ENCODE measurements at regions not wholly inside any gene's neighbourhood (a gene's known extent, or its start where the extent isn't known, plus 50 kb on each side); places are given as distances from the start of the nearest gene placed in this dataset.
"Not testable (repeated sequence)": the region's sequence is repeated elsewhere in the genome, so short reads cannot be mapped to it uniquely, and the experiment has no call there.

DNA sequence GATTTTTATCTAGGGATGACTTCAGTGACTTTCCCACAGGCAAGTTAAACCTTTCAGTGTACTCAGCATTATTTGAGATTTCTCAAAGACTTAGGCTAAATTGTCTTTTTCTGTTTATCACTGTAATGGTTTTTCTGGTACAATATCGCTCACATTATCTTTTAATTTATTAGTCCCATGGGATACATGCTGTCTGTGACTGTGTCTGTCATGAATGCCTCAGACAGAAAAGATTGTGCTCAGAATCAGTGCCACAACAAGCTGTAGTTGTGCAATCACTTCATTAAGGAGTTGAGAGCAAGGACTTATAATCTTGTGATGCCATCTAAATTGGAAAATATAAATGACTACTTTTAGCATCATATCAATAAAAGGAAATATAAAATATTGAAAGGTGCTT is 2374.2 kb upstream of the RAG2 start:
- intact Hi-C loops (cut with DNase I), result no loop called here
- H3K4me3 ChIP-seq (ENCODE audit: low read length), result no peak overlapping the region

DNA sequence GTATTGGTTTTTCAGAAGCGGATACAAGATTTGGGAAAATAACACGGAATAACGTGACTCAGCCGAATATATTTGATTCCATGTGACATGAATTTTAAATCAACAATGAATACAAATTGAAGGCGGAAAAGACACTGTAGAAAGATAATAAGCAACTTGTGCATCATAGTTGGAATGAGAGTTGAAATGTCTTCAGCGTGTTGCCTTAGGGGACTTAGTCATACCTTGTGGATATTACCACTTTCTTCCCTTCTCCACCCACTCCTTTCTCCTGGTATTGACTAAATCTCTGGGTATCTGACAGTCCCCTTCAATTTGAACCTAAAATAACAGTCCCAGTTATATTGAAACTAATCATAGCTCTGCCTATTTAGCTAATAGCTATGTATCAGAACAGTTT is 2373.1 kb upstream of the RAG2 start:
- Histone ChIP-seq H3K27ac (ENCODE audit: low read length) (no peak overlapping the region), H3K9me3 (ENCODE audit: control insufficient read depth, low read length) (no peaks in the 10 kb centered on the region), H3K4me3 (ENCODE audit: low read length) (no peak overlapping the region), H3K4me1 (ENCODE audit: control insufficient read depth, insufficient read depth, low read length) (no peaks in the 10 kb centered on the region), H3K27me3 (ENCODE audit: control insufficient read depth, insufficient read depth) (no peaks in the 10 kb centered on the region)
- ATAC-seq, result no peak
- intact Hi-C loops (cut with DNase I), result no loop called here
- WGBS, result 91% methylated on average over 6 of the region's 6 CpGs
- no peak for DNase-seq

More for the DNA sequence above, 2374.2 kb upstream of the RAG2 start:
- Histone ChIP-seq H3K4me1 (ENCODE audit: control insufficient read depth, insufficient read depth, low read length) (no peaks in the 10 kb centered on the region), H3K9me3 (ENCODE audit: control insufficient read depth, low read length) (no peaks in the 10 kb centered on the region), H3K27me3 (ENCODE audit: control insufficient read depth, insufficient read depth) (no peaks in the 10 kb centered on the region), H3K27ac (ENCODE audit: low read length) (no peak overlapping the region)
- no peak for ATAC-seq
- DNase-seq, result no peak
- WGBS, result 64% methylated on average over 1 of the region's 1 CpG

DNA sequence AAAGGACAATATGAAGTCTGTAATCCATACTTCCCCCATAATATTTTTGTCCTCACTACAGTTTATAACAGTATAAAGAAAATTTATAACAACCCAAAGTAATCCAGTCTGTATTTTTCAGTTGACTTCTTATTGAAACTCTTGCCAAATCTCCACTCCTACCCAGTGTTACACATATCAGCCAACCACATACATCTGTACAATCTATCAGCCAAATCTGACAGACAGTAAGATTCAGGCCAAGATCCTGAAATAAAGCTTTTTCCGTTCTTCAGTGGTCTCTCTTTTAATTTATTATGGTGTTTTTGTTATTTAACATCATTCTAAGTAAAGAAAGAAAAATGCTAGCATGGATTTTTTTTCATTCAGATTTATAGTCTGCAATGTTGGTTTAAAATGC is 2370.9 kb upstream of the RAG2 start:
- ATAC-seq, result no peak
- H3K4me3 ChIP-seq (ENCODE audit: low read length), result no peak overlapping the region
- WGBS, result 0% methylated on average over 1 of the region's 1 CpG
- intact Hi-C loops (cut with DNase I), result no loop called here
- no peaks in the 10 kb centered on the region for H3K9me3 ChIP-seq (ENCODE audit: control insufficient read depth, low read length)
- H3K27me3 ChIP-seq (ENCODE audit: control insufficient read depth, insufficient read depth), result no peaks in the 10 kb centered on the region
- no peak for DNase-seq
- no peaks in the 10 kb centered on the region for H3K4me1 ChIP-seq (ENCODE audit: control insufficient read depth, insufficient read depth, low read length)
- H3K27ac ChIP-seq (ENCODE audit: low read length), result no peak overlapping the region

DNA sequence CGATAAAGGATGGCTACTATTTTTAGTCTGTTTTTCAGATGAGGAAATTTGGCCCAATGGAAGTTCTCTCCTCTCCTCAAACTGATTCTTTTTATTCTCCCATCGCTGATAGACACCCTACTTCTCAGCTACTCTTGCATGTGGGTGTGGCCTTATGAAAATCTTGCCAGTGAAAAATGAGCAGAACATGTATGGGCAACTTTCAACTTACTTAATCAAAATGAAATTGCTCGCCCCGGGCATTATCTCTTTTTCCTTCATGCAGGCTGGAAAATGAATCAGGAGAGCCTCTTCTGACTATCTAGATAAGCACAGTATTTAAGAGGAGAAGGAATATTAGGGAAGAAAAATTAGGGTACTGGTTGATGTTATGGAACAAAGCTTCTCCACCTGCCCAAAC is 2354.7 kb upstream of the RAG2 start:
- H3K4me3 ChIP-seq (ENCODE audit: low read length), result no peak overlapping the region
- ATAC-seq (no peak), DNase-seq (no peak)
- no peak overlapping the region for H3K27ac ChIP-seq (ENCODE audit: low read length)
- H3K27me3 ChIP-seq (ENCODE audit: control insufficient read depth, insufficient read depth), result no peaks in the 10 kb centered on the region
- WGBS, result 42% methylated on average over 4 of the region's 4 CpGs
- no peaks in the 10 kb centered on the region for H3K9me3 ChIP-seq (ENCODE audit: control insufficient read depth, low read length)
- no peaks in the 10 kb centered on the region for H3K4me1 ChIP-seq (ENCODE audit: control insufficient read depth, insufficient read depth, low read length)
- intact Hi-C loops (cut with DNase I), result no loop called here

DNA sequence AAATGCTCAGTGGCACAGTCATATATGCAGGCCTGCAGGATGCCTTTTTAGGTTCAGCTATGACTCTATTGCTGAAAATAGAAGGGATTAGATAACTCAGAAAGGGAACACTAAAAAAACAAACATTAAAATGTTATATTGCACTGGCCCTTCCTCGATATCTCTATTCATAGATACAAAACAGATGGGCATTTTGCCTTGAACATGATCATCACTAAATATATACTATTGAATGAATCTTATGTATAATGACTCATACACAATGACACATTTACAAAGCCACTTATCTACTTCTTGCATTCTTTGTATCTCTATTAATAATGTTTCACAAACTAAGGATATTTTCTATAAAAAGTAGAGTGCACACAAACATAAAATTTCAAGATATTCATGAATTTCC is 2352.8 kb upstream of the RAG2 start:
- Histone ChIP-seq H3K4me1 (ENCODE audit: control insufficient read depth, insufficient read depth, low read length) (no peaks in the 10 kb centered on the region), H3K4me3 (ENCODE audit: low read length) (no peak overlapping the region), H3K27ac (ENCODE audit: low read length) (no peak overlapping the region), H3K27me3 (ENCODE audit: control insufficient read depth, insufficient read depth) (no peaks in the 10 kb centered on the region), H3K9me3 (ENCODE audit: control insufficient read depth, low read length) (no peaks in the 10 kb centered on the region)
- no peak for ATAC-seq
- intact Hi-C loops (cut with DNase I), result no loop called here
- WGBS, result 36% methylated on average over 1 of the region's 1 CpG
- no peak for DNase-seq

DNA sequence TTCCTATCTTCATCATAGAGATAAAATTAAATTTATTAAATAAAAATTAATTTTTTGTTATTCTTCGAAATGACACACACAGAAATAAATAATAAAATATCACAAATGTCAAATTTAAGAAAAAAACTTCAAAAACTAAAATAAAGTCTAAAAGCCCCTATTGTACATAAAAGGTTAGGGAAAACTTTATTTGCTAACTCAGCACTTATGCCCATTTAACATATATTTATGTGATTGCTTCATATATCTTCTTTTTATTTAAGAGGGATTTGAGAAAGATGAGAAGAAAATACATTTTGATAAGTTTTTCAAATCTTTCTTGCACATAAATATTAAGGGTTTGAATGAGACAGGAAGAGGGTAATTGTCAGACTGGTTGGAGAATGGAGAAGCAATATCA is 2350.4 kb upstream of the RAG2 start:
- Histone ChIP-seq H3K4me1 (ENCODE audit: control insufficient read depth, insufficient read depth, low read length) (no peaks in the 10 kb centered on the region), H3K4me3 (ENCODE audit: low read length) (no peak overlapping the region), H3K27ac (ENCODE audit: low read length) (no peak overlapping the region), H3K9me3 (ENCODE audit: control insufficient read depth, low read length) (no peaks in the 10 kb centered on the region), H3K27me3 (ENCODE audit: control insufficient read depth, insufficient read depth) (no peaks in the 10 kb centered on the region)
- ATAC-seq (no peak), DNase-seq (no peak)
- intact Hi-C loops (cut with DNase I), result no loop called here
- WGBS, result 78% methylated on average over 1 of the region's 1 CpG

DNA sequence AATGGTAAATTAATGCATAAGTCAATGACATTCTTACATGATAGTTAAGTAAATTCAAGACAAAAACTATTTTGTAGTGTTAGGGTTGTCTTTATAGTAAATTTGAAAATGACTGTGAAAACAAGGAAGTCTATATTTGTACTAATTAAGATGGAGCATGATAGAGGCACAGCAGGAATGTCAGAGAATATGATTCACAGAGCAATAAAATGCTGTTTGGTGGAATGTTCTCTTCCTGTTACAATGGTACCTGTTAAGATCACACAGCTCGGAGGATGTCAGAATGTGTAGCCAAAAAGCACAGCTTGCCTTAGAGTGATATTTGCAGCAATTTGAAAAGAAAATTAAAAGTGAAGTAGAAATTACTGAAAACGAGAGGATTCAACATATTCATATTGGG is 2339.7 kb upstream of the RAG2 start:
- DNase-seq, result no peak
- no peaks in the 10 kb centered on the region for H3K4me1 ChIP-seq (ENCODE audit: control insufficient read depth, insufficient read depth, low read length)
- no peak for ATAC-seq
- 65% methylated on average over 2 of the region's 2 CpGs for WGBS
- no peak overlapping the region for H3K27ac ChIP-seq (ENCODE audit: low read length)
- H3K9me3 ChIP-seq (ENCODE audit: control insufficient read depth, low read length), result no peaks in the 10 kb centered on the region
- intact Hi-C loops (cut with DNase I), result no loop called here
- H3K4me3 ChIP-seq (ENCODE audit: low read length), result no peak overlapping the region
- no peaks in the 10 kb centered on the region for H3K27me3 ChIP-seq (ENCODE audit: control insufficient read depth, insufficient read depth)

DNA sequence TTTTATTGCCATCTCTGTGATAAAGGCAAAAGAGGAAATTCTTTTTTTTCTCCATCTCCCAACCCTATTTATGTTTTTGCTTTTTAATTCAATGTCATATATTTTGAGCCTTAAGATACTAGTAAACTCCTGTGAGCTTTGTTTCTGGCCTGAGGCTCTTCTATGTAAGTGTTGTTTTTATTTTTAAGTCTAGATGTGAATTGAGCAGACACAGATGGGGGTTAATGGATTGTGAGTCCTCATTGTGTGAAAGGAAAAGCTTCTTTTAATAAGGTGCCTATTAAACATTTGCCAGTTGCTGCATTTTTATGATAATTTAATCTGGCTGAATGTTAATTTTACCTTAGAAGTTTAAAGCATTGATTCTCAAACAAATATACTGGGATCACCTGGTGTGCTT is 2337.9 kb upstream of the RAG2 start:
- no peak for DNase-seq
- no peaks in the 10 kb centered on the region for H3K27me3 ChIP-seq (ENCODE audit: control insufficient read depth, insufficient read depth)
- H3K9me3 ChIP-seq (ENCODE audit: control insufficient read depth, low read length), result no peaks in the 10 kb centered on the region
- no peak overlapping the region for H3K27ac ChIP-seq (ENCODE audit: low read length)
- intact Hi-C loops (cut with DNase I), result no loop called here
- ATAC-seq, result no peak
- no peaks in the 10 kb centered on the region for H3K4me1 ChIP-seq (ENCODE audit: control insufficient read depth, insufficient read depth, low read length)
- no peak overlapping the region for H3K4me3 ChIP-seq (ENCODE audit: low read length)

DNA sequence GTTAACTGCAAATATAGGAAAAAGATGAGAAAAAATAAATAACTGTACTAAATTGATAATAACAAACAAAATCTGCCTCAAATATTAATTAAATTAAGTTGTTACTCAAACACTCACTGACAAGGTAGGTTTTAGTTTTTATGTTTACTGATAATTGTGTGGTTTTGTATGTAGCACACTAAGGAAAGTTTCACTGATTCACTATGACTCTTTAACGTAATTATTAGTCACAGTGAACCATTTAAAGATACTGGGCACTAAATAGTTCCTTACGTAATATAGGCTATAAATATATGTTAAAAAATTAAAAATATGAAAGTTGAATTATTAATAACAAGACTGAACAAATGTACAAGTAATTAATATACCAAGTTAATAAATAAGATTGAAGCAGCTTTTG is 2330.0 kb upstream of the RAG2 start:
- Histone ChIP-seq H3K9me3 (ENCODE audit: control insufficient read depth, low read length) (no peaks in the 10 kb centered on the region), H3K27me3 (ENCODE audit: control insufficient read depth, insufficient read depth) (no peaks in the 10 kb centered on the region), H3K27ac (ENCODE audit: low read length) (no peak overlapping the region), H3K4me1 (ENCODE audit: control insufficient read depth, insufficient read depth, low read length) (no peaks in the 10 kb centered on the region), H3K4me3 (ENCODE audit: low read length) (no peak overlapping the region)
- intact Hi-C loops (cut with DNase I), result no loop called here
- ATAC-seq (no peak), DNase-seq (no peak)
- 82% methylated on average over 2 of the region's 2 CpGs for WGBS

DNA sequence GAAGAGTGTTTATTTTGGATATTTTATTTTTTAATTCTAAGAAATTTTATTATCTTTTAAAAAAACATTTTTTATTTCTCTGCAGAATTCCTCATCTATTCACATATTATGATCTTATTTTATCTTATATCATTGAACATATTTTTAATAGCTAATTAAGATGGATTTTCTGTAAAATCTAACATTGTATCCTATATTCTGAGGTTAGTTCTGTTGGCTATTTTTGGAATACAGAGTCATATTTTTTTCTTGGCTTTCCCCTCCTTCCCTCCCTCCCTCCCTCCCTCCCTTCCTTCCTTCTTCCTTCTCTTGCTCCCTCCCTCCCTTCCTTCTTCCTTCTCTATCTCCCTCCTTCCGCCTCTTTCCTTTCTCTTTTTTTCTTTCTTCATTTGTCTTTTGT is 2326.6 kb upstream of the RAG2 start:
- Histone ChIP-seq H3K27ac (ENCODE audit: low read length) (no peak overlapping the region), H3K4me1 (ENCODE audit: control insufficient read depth, insufficient read depth, low read length) (no peaks in the 10 kb centered on the region), H3K4me3 (ENCODE audit: low read length) (no peak overlapping the region), H3K9me3 (ENCODE audit: control insufficient read depth, low read length) (no peaks in the 10 kb centered on the region), H3K27me3 (ENCODE audit: control insufficient read depth, insufficient read depth) (no peaks in the 10 kb centered on the region)
- no peak for ATAC-seq
- intact Hi-C loops (cut with DNase I), result no loop called here
- DNase-seq, result no peak
- 72% methylated on average over 1 of the region's 1 CpG for WGBS

DNA sequence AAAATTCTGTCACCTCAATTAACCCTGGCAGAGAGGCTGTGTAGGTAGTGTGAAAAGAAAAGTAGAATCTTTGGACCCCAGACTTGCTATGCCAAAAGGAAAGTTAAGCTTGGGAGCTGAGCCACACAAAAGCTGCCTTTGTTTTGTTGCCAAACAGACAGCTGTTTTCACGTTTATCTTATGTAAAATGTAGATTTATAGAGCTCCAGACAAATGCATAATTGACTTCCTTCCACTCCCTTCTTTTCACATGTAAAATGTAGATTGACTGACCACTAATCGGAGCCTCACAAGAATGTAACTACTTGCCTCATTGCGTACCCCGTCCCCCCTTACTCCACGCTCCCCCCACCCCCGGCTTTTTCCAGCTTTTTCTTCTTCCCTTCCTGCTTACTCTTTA is 2302.2 kb upstream of the RAG2 start:
- DNase-seq, result no peak
- no peaks in the 10 kb centered on the region for H3K9me3 ChIP-seq (ENCODE audit: control insufficient read depth, low read length)
- no peaks in the 10 kb centered on the region for H3K27me3 ChIP-seq (ENCODE audit: control insufficient read depth, insufficient read depth)
- intact Hi-C loops (cut with DNase I), result no loop called here
- ATAC-seq, result no peak
- 37% methylated on average over 6 of the region's 6 CpGs for WGBS
- H3K4me3 ChIP-seq (ENCODE audit: low read length), result no peak overlapping the region
- no peak overlapping the region for H3K27ac ChIP-seq (ENCODE audit: low read length)
- H3K4me1 ChIP-seq (ENCODE audit: control insufficient read depth, insufficient read depth, low read length), result no peaks in the 10 kb centered on the region

DNA sequence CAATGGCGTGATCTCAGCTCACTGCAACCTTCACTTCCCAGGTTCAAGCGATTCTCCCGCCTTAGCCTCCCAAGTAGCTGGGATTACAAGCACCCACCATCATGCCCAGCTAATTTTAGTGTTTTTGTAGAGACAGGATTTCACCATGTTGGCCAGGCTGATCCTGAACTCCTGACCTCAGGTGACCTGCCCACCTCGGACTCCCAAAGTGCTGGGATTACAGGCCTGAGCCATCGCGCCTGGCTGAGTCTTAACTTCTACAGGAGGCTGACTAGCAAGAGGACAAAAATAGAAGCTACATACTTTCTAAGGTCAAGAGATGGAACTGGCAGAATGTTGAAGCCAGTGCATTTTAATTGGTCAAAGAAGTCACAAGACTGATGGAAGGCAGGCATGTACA is 2296.2 kb upstream of the RAG2 start:
- DNase-seq; H3K27me3 ChIP-seq (ENCODE audit: control insufficient read depth, insufficient read depth); H3K4me3 ChIP-seq (ENCODE audit: low read length); H3K27ac ChIP-seq (ENCODE audit: low read length); ATAC-seq; H3K9me3 ChIP-seq (ENCODE audit: control insufficient read depth, low read length); intact Hi-C loops (cut with DNase I); H3K4me1 ChIP-seq (ENCODE audit: control insufficient read depth, insufficient read depth, low read length): not testable (repeated sequence)
- 92% methylated on average over 6 of the region's 6 CpGs for WGBS
